GM19328 (cell line): ENCODE measurements at regions not wholly inside any gene's neighbourhood (a gene's known extent, or its start where the extent isn't known, plus 50 kb on each side); places are given as distances from the start of the nearest gene placed in this dataset.

Experiments used
- ATAC-seq: cut with Tn5 transposase; IDR thresholded peaks from one replicate; pipeline ENCODE4 v1.9.1; 2021; ENCODE audit warnings: mild to moderate bottlenecking, moderate library complexity; ENCODE audit not compliant: unreplicated experiment

GRCh38 chr10:35924759-35925158, 282.7 kb upstream of the FZD8 start:
- ATAC-seq, result no peak

DNA sequence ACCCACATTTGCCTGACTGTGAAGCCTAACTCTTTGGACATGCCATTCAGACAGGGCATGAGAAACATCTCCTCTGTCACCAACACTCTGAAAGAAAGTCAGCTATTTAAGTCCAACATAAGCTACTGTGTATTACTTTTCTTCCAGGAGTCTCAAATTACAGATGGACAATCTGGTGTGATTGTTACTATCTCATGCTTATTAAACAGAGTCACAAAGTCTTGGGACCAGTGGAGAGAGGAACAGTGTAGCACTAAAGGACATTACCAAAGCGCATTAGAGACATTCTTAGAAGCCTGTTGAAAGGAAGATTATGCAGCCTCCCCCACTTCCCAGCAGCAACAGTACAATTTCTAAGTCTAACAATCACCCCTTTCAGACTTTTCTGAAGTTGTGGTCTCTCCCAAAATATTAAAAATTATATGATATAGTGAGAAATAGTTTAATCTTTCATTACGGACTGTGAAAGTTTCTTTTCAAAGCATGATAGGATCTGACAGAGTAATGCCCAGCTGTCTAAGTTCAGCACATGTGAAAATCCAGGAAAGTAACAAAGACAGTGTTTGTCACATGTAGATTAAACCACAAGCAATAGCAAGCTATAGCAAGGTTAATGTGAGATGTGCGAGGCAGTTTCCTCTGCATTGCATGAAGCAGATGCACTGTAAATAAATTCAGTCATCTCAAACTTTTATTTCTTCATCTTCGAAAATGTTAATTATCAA, 280.9 kb upstream of the FZD8 start:
- no peak for ATAC-seq

DNA sequence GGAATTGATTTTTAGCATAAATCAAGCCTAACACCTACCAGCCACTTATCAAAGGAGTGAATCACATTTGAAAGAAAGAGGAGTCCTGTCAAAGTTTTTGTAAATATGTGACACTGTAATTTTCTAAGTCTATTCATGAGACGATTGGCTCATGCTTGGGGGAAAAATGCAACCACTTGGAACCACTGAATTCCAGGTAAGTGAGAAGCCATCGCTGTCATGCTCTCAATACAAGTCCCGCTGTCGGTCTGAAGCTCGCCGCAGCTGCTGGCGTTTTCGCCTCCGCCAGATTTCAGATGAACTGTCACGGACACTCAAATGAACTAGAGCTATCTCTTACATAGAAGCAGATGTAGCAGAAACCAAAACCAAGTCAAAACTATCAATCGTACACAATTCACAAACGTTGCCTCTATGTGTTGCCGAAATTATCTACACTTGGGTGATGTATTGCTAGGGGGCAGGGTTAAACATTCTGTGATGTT, 279.8 kb upstream of the FZD8 start:
- no peak for ATAC-seq

DNA sequence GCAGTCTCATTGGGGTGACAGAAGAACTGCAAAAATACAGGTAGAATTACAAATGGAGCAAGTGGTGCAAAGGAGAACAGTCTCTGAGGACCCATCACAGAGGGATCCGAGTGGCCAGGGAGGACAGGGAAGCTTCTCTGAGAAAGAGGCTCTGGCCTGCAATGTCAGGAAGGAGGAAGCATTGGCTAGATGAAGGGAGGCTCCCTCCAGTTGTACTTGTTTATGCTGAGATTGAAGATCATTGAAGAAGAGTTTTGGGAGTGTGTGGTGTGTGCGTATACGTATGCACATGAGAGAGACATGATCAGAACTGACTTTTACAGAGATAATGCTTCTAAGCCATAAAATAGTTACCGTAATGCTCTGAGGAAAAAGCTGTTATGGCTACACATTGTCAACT, 274.7 kb upstream of the FZD8 start:
- no peak for ATAC-seq

GRCh38 chr10:35913628-35914027, 271.5 kb upstream of the FZD8 start:
- no peak for ATAC-seq

GRCh38 chr10:35912615-35913569, 270.8 kb upstream of the FZD8 start:
- ATAC-seq, result no peak

DNA sequence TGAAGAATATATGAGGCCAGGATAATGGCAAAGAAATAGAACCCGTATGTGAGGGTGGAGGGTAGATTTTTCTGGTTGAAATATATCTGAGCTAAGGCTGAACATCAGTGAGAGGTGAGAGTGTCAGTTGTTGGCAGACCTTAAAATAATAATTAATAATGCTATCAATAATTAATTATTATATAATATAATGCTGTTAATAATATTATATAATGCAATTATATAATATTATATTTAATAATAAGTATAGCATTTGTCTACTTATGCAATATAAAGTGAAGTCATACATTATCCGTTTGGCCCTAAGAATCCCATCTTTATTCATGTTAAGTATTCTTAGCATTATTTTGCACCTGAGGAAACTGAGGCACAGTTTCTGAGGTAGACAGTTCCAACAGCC, 269.9 kb upstream of the FZD8 start:
- no peak for ATAC-seq

GRCh38 chr10:35911233-35911632, 269.1 kb upstream of the FZD8 start:
- no peak for ATAC-seq

- ATAC-seq, result no peak
Measured at GRCh38 chr10:35910234-35910633, 268.1 kb upstream of the FZD8 start.

DNA sequence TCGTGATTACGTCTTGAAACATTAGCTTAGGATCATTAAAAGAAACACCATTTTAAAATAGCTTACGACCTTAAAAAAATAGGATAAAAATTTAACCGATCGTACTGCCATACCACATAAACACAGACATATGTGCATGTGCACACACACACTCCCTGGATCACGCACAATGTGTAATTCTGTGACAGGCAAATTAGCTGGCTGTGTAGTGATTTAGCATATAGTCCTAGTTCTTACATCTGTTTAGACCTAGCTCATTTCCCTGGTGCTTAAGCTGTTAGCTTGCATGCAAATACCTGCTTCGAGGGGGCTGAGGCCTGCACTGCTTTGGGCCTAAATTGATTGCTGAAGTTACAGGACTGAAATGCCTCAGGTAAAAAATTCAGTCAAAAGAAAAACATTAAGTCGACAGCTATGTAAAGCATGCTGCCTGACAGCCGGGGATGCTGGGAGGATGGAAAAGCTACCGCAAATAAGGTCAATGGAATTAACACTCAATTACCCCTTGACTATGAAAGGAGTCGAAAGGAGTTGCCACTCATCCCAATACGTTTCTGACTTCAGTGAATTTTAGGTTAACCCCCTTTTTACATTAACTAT, 267.1 kb upstream of the FZD8 start:
- no peak for ATAC-seq

DNA sequence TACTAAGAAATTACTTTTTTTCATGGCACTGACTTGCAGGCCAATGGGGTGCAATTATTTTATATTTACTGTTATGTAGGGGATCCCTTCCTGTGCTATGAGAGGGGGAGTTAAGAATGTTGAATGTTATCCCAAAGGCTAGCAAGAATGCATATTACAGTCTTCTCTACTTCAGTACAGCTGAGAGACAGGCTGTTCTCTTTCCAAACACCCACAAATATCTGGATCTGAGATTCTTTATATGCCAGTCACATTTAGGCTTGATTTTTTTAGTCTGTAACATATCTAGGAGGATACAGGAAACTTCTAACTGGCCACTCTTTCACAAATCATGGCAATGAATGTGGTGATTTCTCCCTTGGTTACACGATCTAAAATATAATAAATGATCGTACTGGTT, 266.4 kb upstream of the FZD8 start:
- no peak for ATAC-seq

- no peak for ATAC-seq
Measured at GRCh38 chr10:35907548-35907947, 265.5 kb upstream of the FZD8 start.

GRCh38 chr10:35906155-35906554, 264.1 kb upstream of the FZD8 start:
- ATAC-seq, result no peak

DNA sequence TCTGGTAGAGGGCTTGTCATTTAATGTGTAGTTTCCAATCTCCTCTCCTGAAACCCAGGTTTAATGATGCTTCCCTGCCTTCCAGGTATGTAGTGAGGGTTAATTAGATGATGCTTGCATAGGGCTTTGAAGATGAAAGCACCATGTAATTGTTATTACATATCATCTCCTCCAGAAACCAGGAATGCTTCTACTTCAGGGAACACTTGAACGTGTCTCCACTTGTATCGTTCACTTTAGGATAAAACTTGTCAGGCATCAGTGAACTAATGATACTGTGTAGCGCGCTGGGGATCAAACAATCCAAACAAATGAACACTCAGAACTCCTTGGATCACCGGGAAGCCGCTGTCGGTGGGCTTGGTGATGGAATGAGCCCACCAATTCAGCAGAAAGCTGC, 260.9 kb upstream of the FZD8 start:
- no peak for ATAC-seq

- ATAC-seq, result no peak
Measured at GRCh38 chr10:35898716-35899440, 256.8 kb upstream of the FZD8 start.

- no peak for ATAC-seq
Measured at GRCh38 chr10:35896001-35896400, 253.9 kb upstream of the FZD8 start.

GRCh38 chr10:35895331-35895730, 253.2 kb upstream of the FZD8 start:
- ATAC-seq, result no peak

GRCh38 chr10:35892526-35892925, 250.4 kb upstream of the FZD8 start:
- no peak for ATAC-seq

- no peak for ATAC-seq
Measured at GRCh38 chr10:35890676-35891495, 248.8 kb upstream of the FZD8 start.
